ENCODE measurements at regions not wholly inside any gene's neighbourhood (a gene's known extent, or its start where the extent isn't known, plus 50 kb on each side); places are given as distances from the start of the nearest gene placed in this dataset.

DNA sequence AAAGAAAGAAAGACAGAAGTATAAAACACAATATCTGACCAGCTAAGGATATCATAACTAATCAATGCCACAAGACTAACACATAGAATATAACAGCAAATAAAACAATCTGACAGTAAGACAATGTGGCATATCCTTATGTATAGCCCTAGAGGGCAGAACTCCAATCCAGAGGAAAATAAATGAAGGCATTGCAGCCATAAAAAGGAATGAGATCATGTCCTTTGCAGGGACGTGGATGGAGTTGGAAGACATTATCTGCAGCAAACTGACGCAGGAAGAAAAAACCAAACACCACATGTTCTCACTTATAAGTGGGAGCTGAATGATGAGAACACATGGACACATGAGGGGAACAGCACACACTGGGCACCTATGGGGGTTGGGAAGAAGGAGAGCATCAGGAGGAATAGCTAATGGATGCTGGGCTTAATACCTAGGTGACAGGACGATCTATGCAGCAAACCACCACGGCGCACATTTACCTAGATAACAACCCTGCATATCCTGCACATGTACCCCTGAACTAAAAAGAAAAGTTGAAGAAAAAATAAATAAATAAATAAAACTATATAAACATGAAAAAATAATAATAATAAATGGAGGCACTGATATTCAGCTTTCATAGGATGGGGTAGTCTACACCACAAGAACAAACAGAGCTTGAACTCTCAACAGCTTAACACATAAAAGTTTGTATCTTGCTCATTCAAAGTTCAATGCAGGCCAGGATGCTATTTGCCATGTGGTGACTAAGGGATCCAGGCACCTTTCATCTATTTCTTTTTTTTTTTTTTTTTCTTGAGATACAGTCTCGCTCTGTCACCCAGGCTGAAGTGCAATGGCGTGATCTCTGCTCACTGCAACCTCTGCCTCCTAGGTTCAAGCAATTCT lies 66.1 kb upstream of the KAT6B start:
- no peaks in the 10 kb centered on the region for H3K36me3 ChIP-seq (ENCODE audit: low read depth, low read length)
- no peaks in the 10 kb centered on the region for H3K27me3 ChIP-seq (ENCODE audit: low read length)
- H3K9me2 ChIP-seq (replicated peaks; ENCODE audit: low read length), result no peaks in the 10 kb centered on the region
- H3K4me1 ChIP-seq (ENCODE audit: insufficient read depth, low read length), result no peaks in the 10 kb centered on the region
- no TSS peak for BruUV-seq (replicated peaks)
- ATAC-seq, result peak; percentile 63
- no peak overlapping the region for H2AFZ ChIP-seq (ENCODE audit: low read length)
- H3K79me2 ChIP-seq (ENCODE audit: low read length), result no peaks in the 10 kb centered on the region
- no peak for TF ChIP-seq EZH2phosphoT487 (IDR thresholded peaks at IDR 0.05; ENCODE audit: borderline replicate concordance, low read length)
- TF ChIP-seq, protein P1, sequence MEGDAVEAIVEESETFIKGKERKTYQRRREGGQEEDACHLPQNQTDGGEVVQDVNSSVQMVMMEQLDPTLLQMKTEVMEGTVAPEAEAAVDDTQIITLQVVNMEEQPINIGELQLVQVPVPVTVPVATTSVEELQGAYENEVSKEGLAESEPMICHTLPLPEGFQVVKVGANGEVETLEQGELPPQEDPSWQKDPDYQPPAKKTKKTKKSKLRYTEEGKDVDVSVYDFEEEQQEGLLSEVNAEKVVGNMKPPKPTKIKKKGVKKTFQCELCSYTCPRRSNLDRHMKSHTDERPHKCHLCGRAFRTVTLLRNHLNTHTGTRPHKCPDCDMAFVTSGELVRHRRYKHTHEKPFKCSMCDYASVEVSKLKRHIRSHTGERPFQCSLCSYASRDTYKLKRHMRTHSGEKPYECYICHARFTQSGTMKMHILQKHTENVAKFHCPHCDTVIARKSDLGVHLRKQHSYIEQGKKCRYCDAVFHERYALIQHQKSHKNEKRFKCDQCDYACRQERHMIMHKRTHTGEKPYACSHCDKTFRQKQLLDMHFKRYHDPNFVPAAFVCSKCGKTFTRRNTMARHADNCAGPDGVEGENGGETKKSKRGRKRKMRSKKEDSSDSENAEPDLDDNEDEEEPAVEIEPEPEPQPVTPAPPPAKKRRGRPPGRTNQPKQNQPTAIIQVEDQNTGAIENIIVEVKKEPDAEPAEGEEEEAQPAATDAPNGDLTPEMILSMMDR (conservative IDR thresholded peaks at IDR 0.05; ENCODE audit: low read depth, low read length), result peak; percentile 31
- ChIA-PET CTCF (interaction anchor here (0.7 kb wide), 1 partner anchor 230 kb away, joined by 9 read pairs; no protein-coding TSS in a partner anchor), POLR2A (ENCODE audit: unreplicated experiment) (interaction anchor here (0.7 kb wide), 1 partner anchor 110 kb away, joined by 5 read pairs; no protein-coding TSS in a partner anchor)
- H3K4me3 ChIP-seq (ENCODE audit: low read length), result no peak overlapping the region
- no peaks in the 10 kb centered on the region for H3F3A ChIP-seq (ENCODE audit: low read length, unreplicated experiment)
- no peak overlapping the region for H3K27ac ChIP-seq (ENCODE audit: low read length)
- H4K20me1 ChIP-seq (ENCODE audit: low read length), result no peaks in the 10 kb centered on the region
- H3K9me3 ChIP-seq (ENCODE audit: low read length), result no peaks in the 10 kb centered on the region
- intact Hi-C loops (cut with micrococcal nuclease), result no loop called here
- H3K4me2 ChIP-seq (ENCODE audit: low read length), result no peak overlapping the region
- peak; percentile 65 for DNase-seq
- H3K9ac ChIP-seq (ENCODE audit: low read length), result no peak overlapping the region

DNA sequence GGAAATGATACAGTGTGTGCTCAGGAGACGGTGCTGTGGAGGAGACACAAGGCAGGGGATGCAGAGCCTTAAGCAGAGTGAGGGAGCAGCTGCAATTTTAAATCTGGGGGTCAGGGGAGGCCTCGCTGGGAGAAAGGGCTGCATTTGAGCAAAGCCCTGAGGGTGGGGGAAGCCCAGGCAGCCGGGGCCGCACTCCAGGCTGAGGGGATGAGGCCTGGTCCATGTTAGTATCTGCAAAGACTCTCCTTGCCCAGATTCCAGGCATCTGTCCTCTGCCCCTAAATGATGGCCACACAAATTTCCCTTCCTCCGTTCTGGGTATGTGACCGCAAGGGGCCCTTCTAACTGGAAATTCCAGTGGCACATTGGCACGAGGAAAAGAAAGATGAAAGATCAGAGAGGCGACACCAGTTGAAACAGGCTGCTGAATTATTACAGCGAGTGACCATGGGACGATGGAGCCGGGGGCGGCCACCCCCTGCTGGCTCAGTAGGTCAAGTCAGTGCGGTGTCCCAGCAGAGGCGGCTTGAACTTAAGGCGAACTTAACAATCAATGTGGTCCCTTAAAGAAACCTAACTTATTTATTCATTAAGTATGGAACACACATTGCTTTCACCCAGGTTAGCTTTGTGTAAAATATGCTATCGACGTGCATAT lies 62.3 kb upstream of the KAT6B start:
- Histone ChIP-seq H3K9ac (ENCODE audit: low read length) (no peak overlapping the region), H2AFZ (ENCODE audit: low read length) (no peak overlapping the region), H3K9me2 (replicated peaks; ENCODE audit: low read length) (no peaks in the 10 kb centered on the region), H3K9me3 (ENCODE audit: low read length) (no peaks in the 10 kb centered on the region), H3K4me3 (ENCODE audit: low read length) (no peak overlapping the region), H3F3A (ENCODE audit: low read length, unreplicated experiment) (no peaks in the 10 kb centered on the region), H3K4me2 (ENCODE audit: low read length) (no peak overlapping the region), H3K79me2 (ENCODE audit: low read length) (no peaks in the 10 kb centered on the region), H3K27ac (ENCODE audit: low read length) (no peak overlapping the region), H3K36me3 (ENCODE audit: low read depth, low read length) (no peaks in the 10 kb centered on the region), H4K20me1 (ENCODE audit: low read length) (no peaks in the 10 kb centered on the region), H3K4me1 (ENCODE audit: insufficient read depth, low read length) (peaks cover 7% of the 10 kb centered on the region), H3K27me3 (ENCODE audit: low read length) (no peaks in the 10 kb centered on the region)
- DNase-seq, result no peak
- ATAC-seq, result no peak
- BruUV-seq (replicated peaks), result no TSS peak
- intact Hi-C loops (cut with micrococcal nuclease), result no loop called here
- TF ChIP-seq EZH2 (IDR thresholded peaks at IDR 0.05; ENCODE audit: low read length, unreplicated experiment) (no peak), EZH2phosphoT487 (IDR thresholded peaks at IDR 0.05; ENCODE audit: borderline replicate concordance, low read length) (no peak)
- TF ChIP-seq, protein P1 (conservative IDR thresholded peaks at IDR 0.05; ENCODE audit: low read depth, low read length), result no peak
- CTCF ChIA-PET, result no interaction called here
- POLR2A ChIA-PET (ENCODE audit: unreplicated experiment), result no interaction called here
